Choroid plexus epithelial cell (primary cell): ENCODE measurements at regions not wholly inside any gene's neighbourhood (a gene's known extent, or its start where the extent isn't known, plus 50 kb on each side); places are given as distances from the start of the nearest gene placed in this dataset.

Experiments
- DNase-seq: peaks from one replicate; pipeline ENCODE4 v3.0.0-alpha.2; 2010; ENCODE audit warnings: low read depth
- H3K4me3 ChIP-seq: 2 replicates; pipeline ENCODE4 v1.5.1; 2011; ENCODE audit warnings: low read depth, mild to moderate bottlenecking, control low read depth, low read length, moderate library complexity
- CTCF ChIP-seq: conservative IDR thresholded peaks from 2 replicates; pipeline ENCODE4 v1.5.1; 2011; ENCODE audit warnings: low read depth, mild to moderate bottlenecking, control low read depth, inconsistent platforms, low read length, moderate library complexity

GRCh38 chr5:164115420-164115819, 610.0 kb downstream of the MAT2B start:
- no peak overlapping the region for H3K4me3 ChIP-seq
- DNase-seq = no peak
- TF ChIP-seq CTCF = no peak

GRCh38 chr5:164119806-164120447, 614.5 kb downstream of the MAT2B start:
- no peak for TF ChIP-seq CTCF
- no peak overlapping the region for H3K4me3 ChIP-seq
- DNase-seq = peak; percentile 56

- no peak for TF ChIP-seq CTCF
- no peak for DNase-seq
- no peak overlapping the region for H3K4me3 ChIP-seq
These were observed 622.1 kb downstream of the MAT2B start for GRCh38 chr5:164127527-164127926.

- TF ChIP-seq CTCF = no peak
- H3K4me3 ChIP-seq = no peak overlapping the region
- no peak for DNase-seq
These were observed 626.9 kb downstream of the MAT2B start for GRCh38 chr5:164132358-164132757.

GRCh38 chr5:164137095-164137494, 631.7 kb downstream of the MAT2B start:
- DNase-seq = no peak
- TF ChIP-seq CTCF = no peak
- no peak overlapping the region for H3K4me3 ChIP-seq

GRCh38 chr5:164139423-164139822, 634.0 kb downstream of the MAT2B start:
- H3K4me3 ChIP-seq = no peak overlapping the region
- DNase-seq = no peak
- TF ChIP-seq CTCF = no peak

GRCh38 chr5:164145458-164145857, 640.0 kb downstream of the MAT2B start:
- no peak for DNase-seq
- H3K4me3 ChIP-seq = no peak overlapping the region
- no peak for TF ChIP-seq CTCF
